Stimulated activated CD8-positive, alpha-beta memory T cell treated with anti-CD3 and anti-CD28 coated beads, Interleukin-2, amount 100 ng/mL, for 1 hour (primary cell): ENCODE measurements at regions not wholly inside any gene's neighbourhood (a gene's known extent, or its start where the extent isn't known, plus 50 kb on each side); places are given as distances from the start of the nearest gene placed in this dataset.

ENCODE experiments used
- DNase-seq, 2 donors: peaks; one replicate each; pipeline ENCODE4 v3.0.0-alpha.2; 2020; ENCODE audit warnings: low read depth in 2 of 2

- DNase-seq = no peak
Measured at GRCh38 chr15:98447069-98447468, 201.3 kb upstream of the IGF1R start.

- DNase-seq = no peak
Measured at GRCh38 chr15:98451236-98451635, 197.1 kb upstream of the IGF1R start.

GRCh38 chr15:98452238-98452637 lies 196.1 kb upstream of the IGF1R start:
- no peak for DNase-seq

GRCh38 chr15:98455904-98456303 lies 192.4 kb upstream of the IGF1R start:
- no peak for DNase-seq

- DNase-seq = no peak
Measured at GRCh38 chr15:98476559-98476958, 171.8 kb upstream of the IGF1R start.

- DNase-seq = no peak
Measured at GRCh38 chr15:98480844-98481243, 167.5 kb upstream of the IGF1R start.

- DNase-seq = no peak
Measured at GRCh38 chr15:98483575-98484130, 164.7 kb upstream of the IGF1R start.

GRCh38 chr15:98484914-98485313 lies 163.4 kb upstream of the IGF1R start:
- no peak for DNase-seq

- DNase-seq = no peak
Measured at GRCh38 chr15:98485451-98485850, 162.9 kb upstream of the IGF1R start.

- no peak for DNase-seq
Measured at GRCh38 chr15:98493966-98494511, 154.3 kb upstream of the IGF1R start.

- DNase-seq = no peak
Measured at GRCh38 chr15:98501192-98501591, 147.1 kb upstream of the IGF1R start.

GRCh38 chr15:98501632-98502031 lies 146.7 kb upstream of the IGF1R start:
- DNase-seq = no peak

GRCh38 chr15:98503970-98504369 lies 144.4 kb upstream of the IGF1R start:
- no peak for DNase-seq

- DNase-seq = no peak
Measured at GRCh38 chr15:98504998-98505397, 143.3 kb upstream of the IGF1R start.

- no peak for DNase-seq
Measured at GRCh38 chr15:98505611-98506031, 142.7 kb upstream of the IGF1R start.

GRCh38 chr15:98506172-98506571 lies 142.2 kb upstream of the IGF1R start:
- no peak for DNase-seq

- DNase-seq = no peak
Measured at GRCh38 chr15:98506711-98507110, 141.6 kb upstream of the IGF1R start.

GRCh38 chr15:98513428-98513986 lies 134.8 kb upstream of the IGF1R start:
- DNase-seq = no peak

- DNase-seq = no peak
Measured at GRCh38 chr15:98514034-98514622, 134.2 kb upstream of the IGF1R start.

GRCh38 chr15:98518823-98519561 lies 129.3 kb upstream of the IGF1R start:
- peak in 1 of 2 donors; percentile 2 for DNase-seq

- no peak for DNase-seq
Measured at GRCh38 chr15:98519767-98520550, 128.4 kb upstream of the IGF1R start.

- no peak for DNase-seq
Measured at GRCh38 chr15:98522127-98522526, 126.2 kb upstream of the IGF1R start.
